Embryonic facial prominence (tissue), 1 donor: ENCODE measurements at regions not wholly inside any gene's neighbourhood (a gene's known extent, or its start where the extent isn't known, plus 50 kb on each side); places are given as distances from the start of the nearest gene placed in this dataset.

Experiments
- DNase-seq: peaks from one replicate; pipeline ENCODE4 v3.0.0-alpha.2; 2016; ENCODE audit errors: extremely low spot score

GRCh38 chr1:83725735-83726360 lies 273.1 kb downstream of the TTLL7 start:
- DNase-seq = no peak

DNA sequence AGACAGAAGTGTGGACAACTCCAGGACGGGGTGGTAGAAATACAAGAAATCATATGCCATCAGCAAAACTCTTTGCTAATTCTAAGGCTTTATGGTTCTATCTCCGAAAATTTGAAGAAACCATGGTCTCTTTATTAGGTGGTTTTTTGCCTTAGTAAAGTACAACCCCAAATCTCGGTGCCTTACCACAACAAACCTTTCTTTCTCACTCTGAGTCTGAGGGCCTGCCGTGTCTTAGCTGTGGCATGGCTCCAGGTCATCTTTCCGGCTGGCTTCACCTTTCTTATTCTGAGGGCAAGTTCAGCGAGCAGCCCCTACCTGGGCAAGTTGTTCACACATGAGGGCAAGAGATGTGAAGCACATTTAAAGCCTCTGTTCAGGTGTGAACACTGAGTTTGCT lies 280.6 kb downstream of the TTLL7 start:
- DNase-seq = no peak

- no peak for DNase-seq
Measured at GRCh38 chr1:83717785-83718184, 281.1 kb downstream of the TTLL7 start.

DNA sequence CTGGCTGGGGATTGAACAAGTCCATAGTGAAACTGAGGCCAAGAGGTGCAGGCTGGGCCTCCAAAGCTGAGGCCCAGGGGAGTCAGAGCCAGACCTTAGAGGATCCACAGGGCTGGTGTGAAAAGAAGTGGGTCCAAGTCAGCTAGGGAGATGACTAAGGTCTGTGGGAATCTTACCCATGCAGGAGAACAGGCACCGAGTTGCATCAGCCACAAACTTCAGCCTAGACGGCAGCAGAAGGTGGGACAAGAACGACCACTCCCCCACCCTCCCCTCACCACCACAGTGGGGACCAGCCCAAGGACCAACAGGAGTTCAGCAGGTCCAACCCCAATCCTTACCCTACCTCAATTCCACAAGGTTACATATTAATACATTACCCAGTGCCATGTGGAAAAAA lies 282.3 kb downstream of the TTLL7 start:
- DNase-seq = no peak

DNA sequence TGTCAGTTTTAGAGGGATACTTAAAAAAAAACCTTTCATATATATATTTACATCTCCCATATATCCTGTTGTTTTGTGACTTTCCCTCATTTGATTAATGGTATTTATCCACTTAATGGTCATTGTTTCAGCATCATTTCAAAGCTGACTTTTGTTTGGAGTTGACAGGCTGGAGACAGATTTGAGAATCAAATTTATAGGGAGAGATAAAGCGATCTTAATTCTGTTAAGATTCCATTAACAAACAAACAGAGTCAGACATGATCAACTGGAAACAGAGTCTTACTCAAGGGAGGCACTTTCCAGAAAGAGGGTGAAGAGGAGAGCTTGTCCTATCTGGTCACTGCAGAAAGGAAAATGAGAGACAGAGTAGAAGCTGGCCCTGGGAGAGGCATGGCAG lies 283.4 kb downstream of the TTLL7 start:
- DNase-seq = no peak

DNA sequence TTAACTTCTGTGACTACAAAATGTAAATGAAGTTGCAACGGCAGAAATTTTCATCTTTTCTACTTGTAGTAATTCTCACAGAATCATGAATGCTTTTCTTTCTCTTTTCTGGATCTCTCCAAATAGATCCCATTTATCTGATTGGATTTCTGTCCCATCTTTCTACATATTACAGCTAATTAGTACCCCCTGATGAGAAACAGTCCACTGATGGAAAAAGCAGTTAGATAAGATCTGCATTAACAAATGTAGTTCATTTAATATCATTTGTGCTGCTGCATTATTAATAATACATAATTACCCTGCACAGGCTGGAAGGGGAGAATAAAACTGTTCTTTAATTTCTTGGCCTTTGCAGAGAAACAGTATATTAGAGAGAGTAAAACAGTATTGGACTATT lies 289.3 kb downstream of the TTLL7 start:
- no peak for DNase-seq

DNA sequence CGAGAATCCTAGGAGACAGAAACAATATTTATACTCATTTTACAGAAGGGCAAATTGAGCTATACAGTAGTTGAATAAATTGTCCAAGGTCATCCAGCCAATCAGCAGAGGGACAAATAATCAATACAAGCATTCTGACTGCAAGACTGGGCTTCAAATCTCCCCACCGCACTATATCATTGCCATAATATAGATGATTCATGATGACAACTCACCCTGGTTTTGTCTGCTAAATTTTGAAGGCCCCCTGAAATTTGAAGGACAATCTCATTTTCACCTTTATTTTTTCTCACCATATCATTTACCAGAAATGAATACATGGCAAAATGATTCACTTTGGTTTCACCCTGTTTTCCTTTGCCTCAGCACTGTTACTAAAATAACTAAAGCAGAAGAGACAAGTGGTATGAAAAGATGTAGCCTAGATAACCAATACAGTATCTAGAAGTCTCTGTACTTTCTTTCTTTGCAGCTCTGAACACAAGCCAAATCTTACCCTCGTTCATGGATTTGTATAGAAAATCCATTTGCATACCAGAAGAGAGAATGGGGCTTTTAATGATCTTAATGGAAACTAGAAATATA lies 292.5 kb downstream of the TTLL7 start:
- no peak for DNase-seq

- DNase-seq = no peak
Measured at GRCh38 chr1:83705091-83705490, 293.8 kb downstream of the TTLL7 start.

GRCh38 chr1:83704350-83704749 lies 294.6 kb downstream of the TTLL7 start:
- no peak for DNase-seq

DNA sequence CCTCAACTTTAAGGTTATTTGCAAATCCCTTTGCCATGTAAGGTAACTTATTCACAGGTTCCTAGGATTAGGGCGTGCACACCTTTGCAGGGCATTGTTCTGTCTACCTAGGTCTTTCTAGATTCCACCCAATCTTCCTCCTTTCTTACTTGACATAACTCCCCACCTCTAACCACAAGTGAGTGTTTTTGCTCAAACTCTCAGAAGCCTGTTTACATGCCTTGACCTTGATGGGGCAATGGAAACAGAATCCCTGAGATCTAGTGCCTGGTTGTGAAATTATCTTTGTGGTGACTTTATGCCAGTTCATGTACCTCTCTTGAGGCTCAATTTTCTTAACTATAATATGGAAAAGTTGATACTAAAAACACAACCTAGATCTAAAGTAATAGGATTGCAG lies 296.6 kb downstream of the TTLL7 start:
- DNase-seq = no peak

DNA sequence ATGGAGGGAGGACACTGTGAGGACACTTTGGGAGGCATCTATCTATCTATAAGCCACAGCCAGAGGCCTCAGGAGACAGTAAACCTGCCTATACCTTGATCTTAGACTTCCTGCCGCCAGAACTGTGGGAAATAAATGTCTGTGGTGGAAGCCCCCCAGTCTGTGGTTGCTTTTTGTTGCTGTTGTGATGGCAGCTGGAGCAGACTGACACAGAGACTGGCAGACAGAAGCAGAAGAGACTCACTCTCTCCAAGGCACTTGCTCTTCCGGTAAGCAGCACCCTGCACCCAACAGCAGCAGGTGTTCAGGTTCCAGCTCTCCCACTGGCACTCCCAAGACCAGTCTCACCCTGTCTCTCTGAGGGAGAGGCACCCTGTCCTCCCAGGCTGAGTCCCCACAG lies 297.6 kb downstream of the TTLL7 start:
- no peak for DNase-seq

GRCh38 chr1:83698644-83699043 lies 300.3 kb downstream of the TTLL7 start:
- DNase-seq = no peak

GRCh38 chr1:83697961-83698360 lies 301.0 kb downstream of the TTLL7 start:
- no peak for DNase-seq

DNA sequence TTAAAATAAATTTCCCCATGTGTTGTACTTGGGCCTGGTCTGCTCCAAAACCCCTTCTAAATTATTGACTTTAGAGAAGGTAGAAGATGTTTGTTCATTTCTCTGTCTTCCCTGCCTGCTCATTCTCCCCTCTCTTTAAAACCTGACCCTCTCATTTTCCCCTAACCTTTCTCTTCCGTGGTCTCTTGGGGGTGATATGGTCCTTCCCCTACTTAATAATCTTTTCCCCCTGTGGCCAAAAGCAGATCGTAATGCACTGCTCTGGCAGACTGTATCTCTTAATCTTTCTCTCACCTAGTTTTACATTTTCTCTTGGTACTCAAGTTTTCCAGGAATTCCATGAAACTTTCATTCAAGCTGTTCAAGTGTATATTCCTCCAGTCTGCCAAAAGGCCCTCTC lies 301.7 kb downstream of the TTLL7 start:
- DNase-seq = no peak

- DNase-seq = no peak
Measured at GRCh38 chr1:83694449-83694848, 304.5 kb downstream of the TTLL7 start.

DNA sequence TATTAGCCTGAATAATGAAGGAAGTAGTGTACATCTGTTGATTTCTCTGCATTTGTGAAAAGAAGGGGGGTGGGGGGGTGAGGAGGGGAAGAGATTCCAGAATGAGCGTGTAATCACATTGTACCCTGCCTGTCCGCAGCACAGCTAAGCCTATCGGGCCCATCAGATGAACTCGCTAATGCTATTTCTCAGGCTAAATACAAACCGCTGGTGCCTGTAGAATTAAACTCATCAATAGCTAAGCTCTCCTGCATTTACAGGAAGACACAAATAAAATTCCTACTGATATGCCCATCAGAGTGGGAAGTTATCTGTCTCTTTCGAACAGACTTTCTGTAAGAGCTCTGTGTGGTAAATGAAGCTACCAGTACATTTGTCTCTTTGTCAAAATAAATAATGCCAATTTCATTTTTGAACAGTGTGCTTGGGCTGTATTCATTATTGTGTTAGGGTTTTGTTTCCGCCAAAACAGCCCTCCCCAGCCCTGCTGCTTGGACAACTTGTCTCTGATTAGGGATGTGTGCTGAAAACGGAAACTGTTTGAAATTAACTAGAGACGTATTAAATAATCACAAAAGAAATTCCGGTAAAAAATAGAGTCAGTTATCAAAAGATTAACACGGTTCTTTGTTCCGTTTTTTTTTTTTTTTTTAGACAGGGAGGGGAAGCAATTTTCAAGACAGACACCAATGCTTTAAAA lies 305.4 kb downstream of the TTLL7 start:
- no peak for DNase-seq

DNA sequence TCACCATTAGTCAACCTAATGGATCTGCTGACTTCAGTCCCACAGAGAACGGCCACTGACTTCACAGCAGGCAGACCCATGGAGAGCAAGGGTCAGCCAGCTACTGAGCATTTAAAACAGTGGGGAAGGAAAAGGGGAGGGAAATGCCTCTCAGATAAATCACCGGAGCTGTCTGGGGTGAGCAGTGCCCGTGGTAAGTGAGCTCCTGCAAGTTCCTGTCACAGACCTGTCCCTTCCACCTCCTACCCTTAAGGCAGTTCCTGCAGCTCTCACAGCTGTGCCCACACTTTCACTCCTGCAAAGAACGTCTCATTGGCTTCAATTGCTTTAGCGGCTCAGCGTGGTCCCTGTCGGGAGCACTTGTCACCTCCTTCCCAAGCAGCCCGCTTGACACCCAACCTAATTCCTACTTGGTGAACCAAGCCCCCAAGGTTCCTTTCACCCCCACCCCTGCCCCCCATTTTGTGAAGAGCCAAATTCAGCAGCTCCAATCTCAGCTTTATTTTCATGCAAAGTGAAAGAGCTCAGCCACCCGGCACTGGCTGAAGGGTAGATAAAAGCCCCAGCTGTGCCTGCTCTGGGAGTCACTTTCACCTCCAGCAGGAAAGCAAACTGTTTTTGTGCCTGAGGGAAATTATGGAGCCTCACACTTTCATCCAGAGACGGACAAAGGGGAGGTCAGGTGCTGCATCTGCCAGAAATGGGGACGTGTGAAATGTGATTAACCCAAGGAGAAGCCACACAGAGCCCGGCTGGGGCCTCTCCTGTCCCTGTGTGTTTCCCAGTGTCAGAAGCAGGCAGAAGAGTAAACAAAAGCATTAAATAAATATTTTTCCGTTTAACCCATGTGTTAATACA lies 306.2 kb downstream of the TTLL7 start:
- DNase-seq = no peak

GRCh38 chr1:83691953-83692500 lies 306.9 kb downstream of the TTLL7 start:
- no peak for DNase-seq

DNA sequence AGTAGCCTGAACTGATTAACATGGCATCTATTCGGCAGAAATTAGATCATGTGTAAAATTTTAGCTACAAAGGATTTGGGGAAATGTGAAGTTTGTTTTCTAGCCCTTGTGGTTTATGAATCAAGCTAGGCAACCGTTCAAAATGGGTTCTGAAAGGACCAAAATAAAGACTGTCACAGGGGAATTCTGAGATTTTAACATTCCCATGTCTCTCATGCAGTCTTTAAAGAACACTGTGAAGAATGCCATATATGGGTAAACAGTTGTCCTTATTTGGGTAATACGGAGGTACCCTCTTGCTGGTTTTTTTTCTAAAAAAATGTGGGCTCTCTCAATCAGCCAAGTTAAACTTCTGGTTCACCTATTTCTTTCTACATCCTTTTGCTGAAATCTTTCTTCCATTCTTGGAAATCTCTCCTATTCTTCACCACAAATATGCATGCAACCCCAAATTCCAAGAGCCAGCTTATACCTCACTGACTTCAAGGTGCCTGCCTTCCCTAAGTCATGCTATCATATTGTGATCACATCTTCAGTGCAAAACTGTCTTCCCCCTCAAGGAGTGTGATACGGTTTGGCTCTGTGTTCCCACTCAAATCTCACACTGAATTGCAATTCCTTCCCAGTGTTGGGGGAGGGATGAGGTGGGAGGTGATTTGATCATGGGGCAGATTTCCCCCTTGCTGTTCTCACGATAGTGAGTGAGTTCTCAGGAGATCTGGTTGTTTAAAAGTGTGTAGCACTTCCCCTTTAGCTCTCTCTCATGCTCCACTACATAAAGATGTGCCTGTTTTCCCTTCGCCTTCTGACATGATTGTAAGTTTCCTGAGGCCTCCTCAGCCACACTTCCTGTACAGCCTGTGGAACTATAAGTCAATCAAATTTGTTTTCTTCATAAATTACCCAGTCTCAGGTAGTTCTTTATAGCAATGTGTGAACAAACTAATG lies 308.7 kb downstream of the TTLL7 start:
- no peak for DNase-seq

GRCh38 chr1:83682132-83682531 lies 316.8 kb downstream of the TTLL7 start:
- DNase-seq = no peak

GRCh38 chr1:83676106-83676505 lies 322.8 kb downstream of the TTLL7 start:
- DNase-seq = no peak
